CD4-positive, alpha-beta T cell treated with Interleukin-2 at 100 ng/mL for 4 hours (primary cell): ENCODE measurements at regions not wholly inside any gene's neighbourhood (a gene's known extent, or its start where the extent isn't known, plus 50 kb on each side); places are given as distances from the start of the nearest gene placed in this dataset.

Experiments used
- DNase-seq: peaks from one replicate; pipeline ENCODE4 v3.0.0-alpha.2; 2020; ENCODE audit warnings: low spot score

DNA sequence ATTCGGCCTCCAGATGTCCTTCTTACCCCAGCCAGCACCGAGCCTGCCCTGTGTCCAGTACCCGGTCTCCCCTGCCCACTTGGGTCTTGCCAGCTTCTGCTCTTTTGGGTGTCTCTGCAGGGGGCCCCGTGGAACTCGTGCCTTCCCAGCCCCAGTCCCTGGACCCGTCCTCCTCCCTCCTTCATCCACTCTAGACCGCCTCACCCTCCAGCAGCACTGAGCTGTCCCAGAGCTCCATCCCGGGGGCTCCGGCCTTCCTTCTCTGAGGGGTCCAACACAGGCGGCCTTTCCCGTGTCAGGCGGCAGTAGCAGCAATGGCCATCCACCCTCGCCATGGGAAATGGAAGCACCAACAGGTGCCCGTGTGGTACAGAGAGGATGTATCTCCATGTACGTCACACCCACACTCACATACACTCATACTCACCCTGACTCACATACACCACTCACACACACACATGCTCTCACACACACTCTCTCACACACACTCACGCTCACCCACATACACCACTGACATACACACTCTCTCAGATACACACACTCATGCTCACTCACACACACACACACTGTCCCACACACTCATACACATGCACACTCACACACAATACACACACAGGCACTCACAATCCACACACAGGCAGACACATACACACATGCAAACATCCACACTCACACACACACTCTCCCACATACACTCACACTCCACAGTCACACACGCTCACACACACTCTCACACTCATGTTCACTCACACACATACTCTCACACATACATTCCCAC is 827.5 kb upstream of the SALL3 start:
- DNase-seq = no peak

DNA sequence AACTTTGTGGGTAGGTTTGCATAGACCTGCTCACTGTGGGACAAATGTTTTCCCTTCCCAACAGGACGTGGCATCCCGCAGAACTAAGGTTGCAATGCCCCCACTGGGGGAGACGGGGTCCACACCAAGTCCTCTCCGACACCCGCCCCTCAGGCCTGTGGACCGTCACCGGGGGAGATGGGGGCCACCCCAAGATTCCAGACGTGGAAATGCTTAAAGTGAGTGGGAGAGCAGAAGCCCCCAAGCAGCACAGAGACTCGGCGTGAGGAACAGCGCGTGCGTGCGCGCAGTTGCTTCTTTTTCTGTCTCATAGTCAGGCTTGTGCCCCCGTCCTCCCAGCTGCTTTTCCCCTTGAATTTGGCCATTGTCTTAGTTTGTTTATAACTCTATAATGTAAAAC is 826.3 kb upstream of the SALL3 start:
- no peak for DNase-seq

DNA sequence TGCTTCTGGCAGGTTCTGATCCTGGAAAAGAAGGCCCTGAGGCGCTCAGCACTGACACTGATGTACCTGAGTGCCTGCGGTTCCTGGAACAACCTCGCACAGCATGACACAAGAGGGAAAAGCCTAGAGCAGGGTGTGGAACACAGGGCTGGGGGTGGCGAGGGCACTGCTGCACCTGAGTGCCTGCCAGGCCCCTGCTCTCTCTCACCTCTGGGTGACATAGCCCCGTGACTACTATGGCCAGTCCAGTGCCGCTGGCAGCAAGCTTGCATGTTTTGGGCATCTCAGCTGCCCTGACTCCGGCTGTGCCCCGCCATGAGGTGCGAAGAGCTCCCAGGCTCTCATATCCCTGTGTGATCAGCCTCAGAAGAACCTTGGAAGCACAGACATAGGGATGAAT is 825.2 kb upstream of the SALL3 start:
- DNase-seq = no peak

DNA sequence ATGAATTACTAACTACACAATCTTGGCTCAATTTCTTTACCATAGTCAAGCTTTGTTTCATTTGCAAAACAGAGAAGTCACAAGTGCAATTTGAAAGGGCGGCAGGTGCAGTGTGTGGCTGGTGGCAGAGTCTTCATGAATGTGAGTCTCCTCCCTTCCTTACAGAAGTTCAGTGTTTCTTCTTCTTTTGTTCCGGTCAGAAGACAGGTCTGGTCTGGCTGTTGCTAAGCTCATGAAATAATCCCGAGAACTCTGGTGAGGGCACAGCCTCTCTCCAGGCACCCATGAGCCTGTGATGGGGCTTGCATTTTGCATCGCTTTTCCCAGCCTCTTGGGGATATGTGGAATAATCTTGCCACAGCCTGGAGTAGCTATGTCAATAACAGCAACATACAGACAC is 824.8 kb upstream of the SALL3 start:
- DNase-seq = no peak

DNA sequence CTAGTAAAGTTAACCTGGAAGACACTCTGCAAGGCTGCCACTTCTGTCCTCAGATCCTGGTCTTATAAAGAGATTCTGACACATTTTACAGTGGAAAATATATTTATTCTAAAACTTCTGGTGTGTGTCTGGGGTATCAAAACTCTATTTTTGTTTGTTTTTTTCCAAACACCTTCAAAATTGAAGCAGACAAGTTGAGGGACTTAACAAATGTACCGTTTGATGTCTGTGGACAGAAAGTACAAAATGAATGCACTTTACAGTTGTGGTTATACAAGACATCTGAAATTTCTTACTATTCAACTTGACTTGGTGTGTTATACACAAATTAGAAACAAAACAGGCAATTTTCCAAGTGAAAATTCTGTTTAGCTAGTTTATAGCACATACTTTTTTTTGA is 823.2 kb upstream of the SALL3 start:
- no peak for DNase-seq

DNA sequence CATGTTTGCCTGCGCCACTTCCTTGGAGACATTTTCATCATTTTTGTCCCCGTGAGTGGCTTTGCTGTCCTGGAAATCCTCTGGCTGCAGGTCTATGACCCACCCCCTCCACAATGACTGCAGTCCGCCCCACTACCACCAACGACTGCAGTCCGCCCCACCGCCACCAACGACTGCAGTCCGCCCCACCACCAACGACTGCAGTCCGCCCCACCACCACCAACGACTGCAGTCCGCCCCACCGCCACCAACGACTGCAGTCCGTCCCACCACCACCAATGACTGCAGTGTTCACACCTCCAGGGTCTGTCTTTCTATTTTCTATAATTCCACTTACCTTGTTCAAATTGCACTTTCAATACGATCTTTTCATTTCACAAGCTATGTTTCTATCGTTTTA is 820.7 kb upstream of the SALL3 start:
- no peak for DNase-seq

DNA sequence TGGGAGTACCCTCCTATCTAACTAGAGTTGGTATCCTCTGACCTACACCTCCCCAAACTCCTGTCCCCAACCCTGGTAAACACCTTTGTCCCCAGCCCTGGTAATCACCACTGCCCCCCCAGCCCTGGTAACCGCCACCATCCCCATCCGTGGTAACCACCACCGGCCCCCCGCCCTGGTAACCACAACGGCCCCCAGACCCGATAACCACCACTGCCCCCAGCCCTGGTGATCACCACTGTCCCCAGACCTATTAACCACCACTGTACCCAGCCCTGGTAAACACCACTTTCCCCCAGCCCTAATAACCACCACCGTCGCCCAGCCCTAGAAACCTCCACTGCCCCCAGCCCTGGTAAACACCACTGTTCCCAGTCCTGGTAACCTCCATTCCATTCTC is 820.2 kb upstream of the SALL3 start:
- DNase-seq = no peak

DNA sequence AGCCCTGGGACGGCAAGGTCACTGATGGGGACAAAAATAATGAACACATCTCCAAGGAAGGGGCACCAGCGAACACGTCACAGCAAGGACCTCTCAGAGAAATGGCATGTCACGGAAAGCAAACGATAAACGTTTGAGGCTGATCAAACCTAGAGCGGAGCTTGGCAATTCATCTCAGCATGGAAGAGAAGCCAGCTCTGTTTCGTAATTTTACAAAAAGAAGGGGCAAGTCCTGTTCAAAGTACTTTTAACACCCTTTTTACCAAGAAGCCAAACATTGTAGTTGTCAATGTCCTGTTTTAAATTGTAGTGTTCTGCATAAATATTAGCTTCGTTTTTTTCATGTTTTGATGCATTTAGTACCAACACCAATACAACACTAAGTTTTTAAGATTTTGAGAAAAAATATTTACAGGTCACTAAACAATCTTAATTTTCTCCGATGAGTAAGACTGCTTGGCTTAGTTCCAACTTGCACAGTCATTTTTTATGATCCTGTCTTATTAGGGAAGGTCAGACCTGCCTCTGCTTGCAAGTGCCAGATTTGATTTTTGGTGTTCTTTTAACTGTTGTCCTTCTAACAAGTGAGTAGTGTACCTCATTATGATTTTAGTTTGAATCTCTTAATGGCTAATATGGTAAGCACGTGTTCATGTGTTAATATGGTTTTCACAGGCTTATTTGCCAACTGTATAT is 818.5 kb upstream of the SALL3 start:
- DNase-seq = no peak

DNA sequence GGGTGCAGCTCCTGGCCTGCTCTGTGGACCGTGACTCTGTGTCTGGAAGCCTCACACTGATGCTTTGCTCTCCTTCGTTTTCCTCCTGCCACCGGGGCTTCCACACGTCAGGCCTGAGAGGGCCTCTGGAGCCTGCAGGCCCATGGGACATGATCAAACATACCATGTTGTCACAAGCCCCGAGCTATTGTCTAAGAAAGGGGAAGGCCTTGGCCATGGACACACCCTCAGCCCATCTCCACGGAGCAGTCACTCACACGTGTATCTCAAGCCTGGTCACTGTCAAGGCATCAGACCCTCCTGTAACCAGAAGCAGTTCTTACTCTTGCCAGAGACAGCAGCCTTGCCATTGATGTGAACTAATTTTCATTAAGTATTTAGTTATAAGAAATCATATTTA is 814.1 kb upstream of the SALL3 start:
- no peak for DNase-seq

DNA sequence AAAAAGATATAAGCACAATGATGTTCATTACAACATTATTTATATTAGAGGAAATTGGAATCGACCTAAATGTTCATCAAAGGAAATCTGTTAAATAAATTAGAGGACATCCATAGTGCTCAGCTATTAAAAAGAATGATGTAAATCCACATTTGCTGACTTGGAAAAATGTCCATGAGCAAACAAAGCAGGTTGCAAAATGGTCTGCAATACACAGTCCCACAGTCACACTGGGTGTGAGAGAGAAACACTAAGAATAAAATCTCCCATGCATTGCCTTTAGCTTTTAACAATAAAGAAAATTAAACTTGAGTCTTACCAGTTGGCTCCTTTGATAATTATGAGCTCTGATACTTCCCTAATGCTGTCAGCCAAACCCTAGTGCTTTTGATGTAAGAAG is 811.1 kb upstream of the SALL3 start:
- DNase-seq = no peak

DNA sequence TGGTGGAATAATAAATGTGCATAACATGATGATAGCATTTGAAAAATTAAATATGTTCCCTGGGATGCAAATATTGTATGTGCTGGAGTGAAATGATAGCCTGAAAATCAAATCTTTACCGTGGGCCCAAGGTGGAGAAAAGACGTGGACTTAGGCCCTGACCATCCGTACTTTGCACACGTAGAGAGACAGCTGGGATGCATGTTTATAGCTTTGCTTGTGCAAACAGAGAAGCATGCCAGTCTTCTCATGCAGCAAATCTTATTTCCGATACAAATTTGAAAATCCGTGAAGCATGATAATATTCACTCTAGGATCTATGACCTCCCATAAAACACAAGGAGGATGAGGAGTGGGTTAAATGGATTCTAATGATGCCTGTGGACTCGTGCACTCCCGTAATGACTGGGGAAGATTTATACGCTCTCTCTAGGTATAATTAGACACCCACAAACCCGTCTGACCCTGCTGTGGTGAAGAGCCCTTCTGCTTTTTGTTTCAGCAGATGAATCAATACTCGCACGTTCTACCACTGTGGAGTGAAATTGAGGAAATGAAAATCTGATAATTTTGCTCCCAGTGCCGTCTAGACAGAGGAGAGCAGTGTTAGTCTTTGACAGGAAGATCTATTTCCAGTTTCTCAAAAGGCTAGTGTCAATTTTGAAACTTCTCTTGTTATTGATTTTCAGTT is 810.3 kb upstream of the SALL3 start:
- no peak for DNase-seq

DNA sequence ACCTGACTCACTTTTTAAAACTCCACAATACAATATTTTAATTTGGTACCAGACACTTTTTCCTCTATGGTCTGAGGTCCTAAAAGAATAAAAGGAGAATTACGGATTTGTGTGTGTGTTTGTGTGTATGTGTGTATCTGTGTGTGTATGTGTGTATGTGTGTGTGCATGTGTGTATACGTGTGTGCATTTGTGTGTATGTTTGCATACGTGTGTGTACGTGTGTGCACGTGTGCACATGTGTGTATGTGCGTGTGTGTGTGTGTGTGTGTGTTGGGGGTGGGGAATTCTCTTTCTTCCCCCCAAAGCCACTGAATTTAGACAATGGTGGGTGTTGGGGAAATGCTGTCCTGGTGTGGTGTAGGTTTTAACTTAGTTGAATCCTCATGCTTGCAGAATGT is 807.7 kb upstream of the SALL3 start:
- no peak for DNase-seq

DNA sequence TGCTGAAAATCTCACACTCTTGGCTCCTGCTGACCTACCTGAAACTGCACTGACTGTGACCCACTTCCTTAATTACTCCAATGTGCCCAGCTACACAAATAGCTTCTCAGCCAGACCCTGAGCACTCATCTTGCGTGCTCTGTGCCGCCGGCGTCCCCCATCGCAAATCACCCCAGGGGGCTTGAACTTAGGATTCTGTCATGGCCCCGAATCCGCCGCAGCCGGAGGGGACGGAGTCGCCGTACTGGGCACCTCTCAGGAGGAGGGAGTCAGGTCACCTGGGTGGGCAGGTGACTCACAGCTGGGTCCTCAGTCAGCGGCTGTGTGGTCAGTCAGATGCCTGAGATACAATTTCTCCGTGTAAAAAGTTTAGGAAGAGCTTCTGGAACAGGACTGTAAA is 804.9 kb upstream of the SALL3 start:
- DNase-seq = no peak

DNA sequence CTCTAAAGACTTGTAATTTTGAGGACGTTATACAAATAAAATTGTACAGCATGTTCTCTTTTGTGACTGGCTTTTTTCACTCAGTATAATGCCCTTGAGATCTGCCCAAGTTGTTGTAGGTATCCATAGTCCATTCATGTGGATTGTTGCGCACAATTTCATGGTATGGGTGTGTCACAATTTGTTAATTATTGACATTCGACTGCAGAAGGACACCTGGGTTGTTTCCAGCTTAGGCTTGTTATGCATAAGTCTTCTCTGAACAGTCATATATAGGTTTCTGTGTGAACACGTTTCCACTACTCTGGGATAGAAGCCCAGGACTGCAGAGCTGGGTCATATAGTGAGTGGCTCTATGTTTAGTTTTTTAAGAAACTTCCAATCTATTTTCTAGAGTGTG is 800.8 kb upstream of the SALL3 start:
- no peak for DNase-seq

DNA sequence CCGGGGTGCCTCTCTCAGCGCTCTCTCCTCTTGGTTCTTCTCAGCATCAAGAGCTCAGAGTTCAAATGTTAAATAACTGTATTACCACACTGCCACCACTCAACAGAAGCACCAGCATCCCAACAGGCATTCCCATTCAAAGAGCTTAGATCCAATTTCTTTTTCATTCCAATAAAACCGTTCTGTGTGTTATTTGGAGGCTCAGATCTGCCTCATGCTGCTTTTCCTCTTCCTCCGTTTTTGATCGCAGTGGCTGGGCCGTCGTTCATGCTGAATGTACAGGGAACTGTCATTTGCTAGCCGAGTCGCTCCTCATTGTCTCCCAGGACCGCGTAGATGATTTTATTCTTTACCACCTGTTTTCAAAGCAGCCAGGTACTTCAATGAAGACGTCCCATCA is 798.9 kb upstream of the SALL3 start:
- DNase-seq = no peak

DNA sequence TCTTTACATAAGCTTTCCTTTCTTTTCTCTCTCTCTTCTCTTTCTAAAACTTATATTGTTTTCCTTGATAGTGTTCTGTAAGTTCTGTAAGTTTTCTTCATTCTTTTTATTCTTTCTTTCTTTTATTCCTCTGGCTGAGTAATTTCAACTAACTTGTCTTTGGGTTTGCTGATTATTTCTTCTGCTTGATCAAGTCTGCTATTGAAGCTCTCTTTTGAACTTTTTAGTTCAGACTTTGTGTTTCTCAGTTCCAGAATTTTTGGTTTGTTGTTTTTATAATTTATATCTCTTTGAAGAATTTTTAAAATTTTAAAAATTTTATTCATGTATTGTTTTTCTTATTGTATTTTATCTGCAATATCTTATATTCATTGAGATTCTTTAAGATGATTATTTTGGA is 795.8 kb upstream of the SALL3 start:
- DNase-seq = no peak

DNA sequence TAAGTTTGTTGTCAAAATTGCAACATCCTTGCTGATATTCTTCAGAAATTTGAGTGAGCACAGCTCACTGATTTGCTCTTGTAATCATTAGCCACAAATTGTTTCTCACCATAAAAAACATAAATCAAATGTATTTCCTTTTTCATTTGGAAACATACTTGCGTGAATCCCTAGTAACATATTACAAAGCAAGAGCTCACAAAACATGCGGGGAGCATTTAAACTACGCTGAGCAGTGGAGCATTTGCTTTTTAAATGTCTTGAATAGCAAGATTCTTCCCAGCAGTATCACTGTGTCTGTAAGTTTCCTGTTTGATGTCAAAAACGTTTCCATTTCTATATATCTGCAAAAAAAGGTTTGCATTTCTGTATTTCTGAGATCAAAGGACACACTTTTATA is 788.3 kb upstream of the SALL3 start:
- no peak for DNase-seq

DNA sequence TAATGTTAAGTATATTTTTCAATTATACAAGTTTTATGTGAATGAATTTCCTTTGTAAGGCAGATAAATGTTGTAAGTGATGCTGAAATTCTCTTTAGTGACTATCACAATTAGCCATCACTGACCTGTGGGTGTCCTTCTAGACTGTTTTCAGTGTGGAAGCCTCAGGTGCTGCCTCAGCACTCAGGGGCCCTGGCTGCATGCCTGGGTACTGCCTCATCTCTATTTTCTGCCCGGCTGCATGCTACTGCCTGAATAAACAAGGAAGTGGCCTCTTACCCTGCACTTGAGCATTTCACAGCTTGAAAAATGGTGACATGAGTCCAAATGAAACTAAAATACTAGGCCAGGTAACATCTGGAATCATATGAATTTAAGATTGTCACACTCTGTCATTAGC is 787.6 kb upstream of the SALL3 start:
- DNase-seq = no peak

DNA sequence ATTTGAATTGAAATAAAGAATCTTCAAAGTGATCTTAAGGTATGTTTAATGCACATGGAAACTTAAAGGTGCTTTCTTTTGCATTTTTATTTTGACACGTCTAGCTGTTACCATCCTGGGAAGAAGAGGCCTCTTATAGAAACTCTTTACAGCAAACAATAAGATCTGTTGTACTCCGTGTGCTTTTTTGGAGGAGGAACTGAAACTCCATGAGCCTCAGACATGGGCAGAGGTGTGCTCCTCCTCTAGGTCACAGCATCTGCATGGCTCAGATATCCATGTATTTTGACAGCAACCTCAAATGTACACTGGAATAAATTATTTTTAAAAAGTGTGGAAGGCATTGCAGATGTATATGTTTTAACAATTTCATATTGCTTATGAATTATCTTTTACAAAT is 783.3 kb upstream of the SALL3 start:
- DNase-seq = no peak

DNA sequence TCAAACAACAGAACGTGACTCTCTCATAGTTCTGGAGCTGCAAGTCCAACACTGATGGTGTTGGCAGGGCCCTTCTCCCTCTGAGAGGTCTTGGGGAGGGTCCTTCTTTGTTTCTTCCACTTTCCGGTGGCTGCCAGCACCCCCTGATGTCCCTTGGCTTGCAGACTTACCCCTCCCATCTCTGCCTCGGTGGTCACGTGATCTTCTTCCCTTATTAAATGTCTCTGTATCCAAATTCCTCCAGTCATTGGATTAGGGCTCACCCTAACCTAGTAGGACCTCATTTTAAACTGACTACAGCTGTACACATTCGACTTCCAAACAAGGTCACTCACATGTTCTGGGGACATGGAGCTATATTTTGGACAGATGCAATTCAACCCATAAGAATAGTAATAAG is 780.6 kb upstream of the SALL3 start:
- DNase-seq = no peak

DNA sequence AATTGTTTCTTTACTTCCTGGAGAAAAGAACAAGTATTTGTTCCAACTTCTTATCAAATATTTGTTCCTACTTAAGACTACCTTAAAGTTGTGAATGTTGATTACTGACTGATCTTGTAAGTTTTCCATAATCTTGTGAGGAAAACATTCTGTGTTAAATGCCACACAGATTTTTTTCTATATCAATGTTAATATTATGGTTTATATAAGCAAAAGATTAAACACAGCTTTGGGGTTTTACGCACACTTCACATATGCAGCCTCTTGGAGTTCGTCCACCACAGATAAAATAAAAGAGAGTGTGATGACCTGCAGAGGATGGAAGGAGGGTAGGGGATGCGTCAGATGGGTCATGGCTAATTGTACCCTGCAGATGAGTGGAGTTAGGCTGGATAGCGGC is 780.0 kb upstream of the SALL3 start:
- DNase-seq = no peak

DNA sequence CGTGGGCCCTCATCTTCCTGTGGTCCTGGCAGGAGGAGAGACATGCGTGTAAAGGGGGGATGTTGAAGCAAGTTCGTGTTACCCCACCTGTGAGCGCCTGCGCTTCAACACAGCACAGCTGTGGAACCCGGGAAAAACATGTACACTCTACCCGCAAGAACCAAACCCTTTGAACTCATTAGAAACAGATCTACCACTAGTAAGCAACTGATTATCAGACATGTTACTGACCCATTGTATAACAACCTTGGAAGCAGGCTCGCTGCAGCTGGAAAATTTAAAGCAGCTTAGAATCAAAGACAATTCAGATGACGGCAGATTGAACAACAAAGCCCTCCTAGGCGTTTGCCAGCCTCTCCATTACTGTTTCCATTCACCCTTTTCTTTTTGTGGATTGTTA is 771.7 kb upstream of the SALL3 start:
- no peak for DNase-seq

DNA sequence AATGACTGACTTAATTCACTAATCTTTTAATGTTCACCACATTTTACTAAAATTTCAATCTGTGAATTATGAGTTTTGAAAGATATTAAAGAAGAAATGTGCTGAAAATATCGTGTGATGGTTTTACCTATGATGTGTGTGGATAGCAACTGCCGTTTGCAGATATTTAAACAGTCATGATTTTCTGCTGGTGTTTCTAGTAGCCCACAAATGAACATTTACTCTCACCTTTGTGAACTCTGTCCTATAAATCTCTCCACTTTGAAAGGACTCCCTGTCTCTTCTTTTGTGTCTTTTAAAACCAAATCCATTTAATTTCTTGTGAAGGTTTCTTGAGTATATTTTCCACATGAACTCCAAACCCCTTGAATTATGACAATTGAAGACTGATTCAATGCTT is 771.2 kb upstream of the SALL3 start:
- DNase-seq = no peak
